Lower lobe of right lung (tissue), 2 donors: ENCODE measurements at regions not wholly inside any gene's neighbourhood (a gene's known extent, or its start where the extent isn't known, plus 50 kb on each side); places are given as distances from the start of the nearest gene placed in this dataset.

Experiments used
- ATAC-seq, 2 donors: fragments of 200-7000 bp; cut with Tn5 transposase; one replicate each; pipeline ENCODE4 v1.9.1; 2020 to 2022; ENCODE audit warnings: mild to moderate bottlenecking in 2 of 2, moderate library complexity in 2 of 2
- DNase-seq: peaks from one replicate; pipeline ENCODE4 v3.0.0-alpha.2; 2020
- H3K27ac ChIP-seq: fragments of 200-600 bp; one replicate; pipeline ENCODE4 v1.8.0; 2022
- H3K27me3 ChIP-seq: fragments of 200-600 bp; one replicate; pipeline ENCODE4 v1.8.0; 2022; ENCODE audit warnings: low read depth
- H3K36me3 ChIP-seq: fragments of 200-600 bp; one replicate; pipeline ENCODE4 v1.8.0; 2022; ENCODE audit warnings: mild to moderate bottlenecking
- H3K4me1 ChIP-seq: fragments of 200-600 bp; one replicate; pipeline ENCODE4 v1.8.0; 2022
- H3K4me3 ChIP-seq: fragments of 200-600 bp; one replicate; pipeline ENCODE4 v1.8.0; 2022; ENCODE audit warnings: mild to moderate bottlenecking
- H3K9me3 ChIP-seq: fragments of 200-600 bp; one replicate; pipeline ENCODE4 v1.8.0; 2022
- intact Hi-C: fragments of 100-400 bp; cut with DNase I; formaldehyde crosslinking; loops from one replicate; pipeline ENCODE4 v1.11.0; 2022
- TF ChIP-seq, protein P1 (sequence below): fragments of 200-600 bp; IDR thresholded peaks from one replicate; pipeline ENCODE4 v1.8.0; 2022; ENCODE audit warnings: antibody characterized with exemption, mild to moderate bottlenecking
- donor health status: DM: no; HTN: yes; CAD: no; lungs with severe emphysema.

DNA sequence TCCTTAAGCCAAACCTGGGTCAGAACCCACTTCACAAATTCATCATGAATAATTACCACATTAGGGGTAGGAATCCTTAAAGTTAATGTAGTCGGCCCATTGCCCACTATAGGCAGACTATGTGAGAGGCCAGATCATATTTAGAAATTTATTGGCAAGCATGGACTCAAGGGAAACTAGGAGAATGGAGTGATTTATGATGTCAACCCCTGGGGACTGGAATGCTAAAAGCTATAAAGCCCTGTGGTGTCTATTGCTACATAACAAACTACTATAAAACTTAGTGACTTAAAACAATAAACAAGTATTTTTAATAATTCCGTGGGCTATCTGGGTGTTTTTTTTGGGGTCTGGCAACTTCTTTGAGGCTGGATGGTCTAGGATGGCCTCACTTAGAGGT, 93.9 kb downstream of the PPP1R2C start:
- H3K4me1 ChIP-seq = no peaks in the 10 kb centered on the region
- no peaks in the 10 kb centered on the region for H3K27me3 ChIP-seq
- ATAC-seq (no peak), DNase-seq (no peak)
- H3K27ac ChIP-seq = no peak overlapping the region
- intact Hi-C loops = no loop called here
- H3K36me3 ChIP-seq = no peaks in the 10 kb centered on the region
- TF ChIP-seq, protein P1, sequence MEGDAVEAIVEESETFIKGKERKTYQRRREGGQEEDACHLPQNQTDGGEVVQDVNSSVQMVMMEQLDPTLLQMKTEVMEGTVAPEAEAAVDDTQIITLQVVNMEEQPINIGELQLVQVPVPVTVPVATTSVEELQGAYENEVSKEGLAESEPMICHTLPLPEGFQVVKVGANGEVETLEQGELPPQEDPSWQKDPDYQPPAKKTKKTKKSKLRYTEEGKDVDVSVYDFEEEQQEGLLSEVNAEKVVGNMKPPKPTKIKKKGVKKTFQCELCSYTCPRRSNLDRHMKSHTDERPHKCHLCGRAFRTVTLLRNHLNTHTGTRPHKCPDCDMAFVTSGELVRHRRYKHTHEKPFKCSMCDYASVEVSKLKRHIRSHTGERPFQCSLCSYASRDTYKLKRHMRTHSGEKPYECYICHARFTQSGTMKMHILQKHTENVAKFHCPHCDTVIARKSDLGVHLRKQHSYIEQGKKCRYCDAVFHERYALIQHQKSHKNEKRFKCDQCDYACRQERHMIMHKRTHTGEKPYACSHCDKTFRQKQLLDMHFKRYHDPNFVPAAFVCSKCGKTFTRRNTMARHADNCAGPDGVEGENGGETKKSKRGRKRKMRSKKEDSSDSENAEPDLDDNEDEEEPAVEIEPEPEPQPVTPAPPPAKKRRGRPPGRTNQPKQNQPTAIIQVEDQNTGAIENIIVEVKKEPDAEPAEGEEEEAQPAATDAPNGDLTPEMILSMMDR = no peak
- no peak overlapping the region for H3K4me3 ChIP-seq
- no peaks in the 10 kb centered on the region for H3K9me3 ChIP-seq

DNA sequence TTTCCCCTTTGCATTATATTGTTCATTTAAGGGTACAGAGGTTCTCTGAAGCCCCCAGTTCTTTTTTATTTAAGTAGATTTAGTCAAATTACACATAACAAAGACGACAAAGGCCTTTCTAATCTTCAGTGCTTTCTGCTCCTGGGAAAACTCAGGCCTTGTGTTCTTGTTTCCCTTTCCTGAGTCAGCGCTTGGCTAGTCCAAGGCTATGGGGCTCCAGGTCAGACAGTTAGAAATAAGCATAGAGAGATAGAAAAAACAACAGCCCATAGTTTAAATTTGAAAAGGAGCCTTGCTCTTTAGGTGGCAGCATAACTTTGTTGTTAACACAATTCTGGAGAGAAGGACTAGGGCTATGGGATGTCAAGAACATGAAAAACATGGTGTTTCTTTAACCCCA, 97.3 kb downstream of the PPP1R2C start:
- ATAC-seq (no peak), DNase-seq (no peak)
- Histone ChIP-seq H3K4me3 (no peak overlapping the region), H3K9me3 (no peaks in the 10 kb centered on the region), H3K4me1 (no peaks in the 10 kb centered on the region), H3K27ac (no peak overlapping the region), H3K27me3 (no peaks in the 10 kb centered on the region), H3K36me3 (no peaks in the 10 kb centered on the region)
- TF ChIP-seq, protein P1 = no peak
- intact Hi-C loops = no loop called here

DNA sequence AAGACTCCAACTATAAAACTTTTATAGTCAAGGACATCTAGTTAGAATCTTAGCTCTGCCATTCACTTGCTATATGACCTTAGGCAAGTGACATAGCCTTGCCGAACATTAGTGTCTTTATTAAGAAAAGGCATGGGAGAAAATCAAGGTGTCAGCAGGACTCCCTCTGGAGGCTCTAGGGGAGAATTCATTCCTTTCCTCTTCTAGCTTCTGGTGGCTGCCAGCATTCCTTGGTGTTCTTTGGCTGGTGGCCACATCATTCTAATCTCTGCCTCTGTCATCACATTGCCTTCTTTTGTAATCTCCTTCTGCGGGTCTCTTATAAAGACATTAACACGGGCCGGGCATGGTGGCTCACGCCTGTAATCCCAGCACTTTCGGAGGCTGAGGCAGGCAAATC, 99.8 kb downstream of the PPP1R2C start:
- Histone ChIP-seq H3K4me3 (no peak overlapping the region), H3K9me3 (no peaks in the 10 kb centered on the region), H3K27ac (no peak overlapping the region), H3K36me3 (no peaks in the 10 kb centered on the region), H3K4me1 (no peaks in the 10 kb centered on the region), H3K27me3 (no peaks in the 10 kb centered on the region)
- intact Hi-C loops = no loop called here
- DNase-seq (no peak), ATAC-seq (no peak)
- TF ChIP-seq, protein P1 = no peak

DNA sequence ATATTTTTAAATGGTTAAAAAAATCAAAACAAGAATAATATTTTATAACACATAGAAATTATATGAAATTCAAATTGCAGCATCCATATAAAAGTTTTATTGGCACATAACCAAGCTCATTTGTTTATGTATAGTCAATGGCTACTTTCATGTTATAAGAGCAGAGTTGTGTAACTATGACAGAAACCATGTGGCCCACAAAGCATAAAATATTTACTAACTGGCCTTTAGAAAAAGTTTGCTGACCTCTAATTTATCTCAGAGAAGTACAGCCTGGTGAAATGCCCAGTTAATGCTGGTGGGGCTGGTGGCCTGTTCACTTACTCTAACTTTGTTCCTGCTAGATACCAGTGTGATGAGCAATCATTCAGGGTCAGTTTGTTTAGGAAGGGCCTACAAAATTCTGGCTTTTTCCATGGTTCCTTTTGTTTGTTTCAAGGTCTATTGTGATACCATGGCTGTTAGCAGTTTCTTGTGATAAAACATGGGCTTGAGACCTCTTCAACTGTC, 104.6 kb downstream of the PPP1R2C start:
- no peak overlapping the region for H3K4me3 ChIP-seq
- DNase-seq = no peak
- intact Hi-C loops = no loop called here

DNA sequence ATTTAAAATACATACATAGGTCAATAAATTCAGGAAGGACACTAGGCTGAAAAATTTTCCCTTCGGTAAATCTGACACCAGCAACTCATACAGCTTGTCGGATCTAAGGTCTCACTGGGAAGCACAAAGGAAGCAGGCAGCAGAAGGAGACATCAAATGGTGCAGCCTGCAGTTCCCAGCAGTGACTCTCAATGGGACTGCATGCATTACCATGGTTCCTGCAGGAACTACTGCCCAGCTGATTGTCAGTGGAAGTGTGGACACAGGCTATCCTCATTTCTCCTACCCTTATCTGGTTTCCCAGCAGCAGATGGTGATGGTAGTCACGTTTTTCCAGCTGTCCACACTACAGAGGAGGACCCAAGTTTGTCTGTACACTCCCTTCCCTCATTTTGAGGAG, 113.3 kb downstream of the PPP1R2C start:
- Histone ChIP-seq H3K9me3 (no peaks in the 10 kb centered on the region), H3K4me3 (no peak overlapping the region), H3K36me3 (no peaks in the 10 kb centered on the region), H3K4me1 (no peaks in the 10 kb centered on the region), H3K27me3 (no peaks in the 10 kb centered on the region), H3K27ac (no peak overlapping the region)
- TF ChIP-seq, protein P1 = no peak
- ATAC-seq (no peak), DNase-seq (no peak)
- intact Hi-C loops = no loop called here

More for the DNA sequence above, 104.6 kb downstream of the PPP1R2C start:
- H3K27ac ChIP-seq = no peak overlapping the region
- H3K36me3 ChIP-seq = no peaks in the 10 kb centered on the region
- H3K27me3 ChIP-seq = no peaks in the 10 kb centered on the region
- no peaks in the 10 kb centered on the region for H3K4me1 ChIP-seq
- TF ChIP-seq, protein P1 = no peak
- no peak for ATAC-seq
- H3K9me3 ChIP-seq = no peaks in the 10 kb centered on the region

DNA sequence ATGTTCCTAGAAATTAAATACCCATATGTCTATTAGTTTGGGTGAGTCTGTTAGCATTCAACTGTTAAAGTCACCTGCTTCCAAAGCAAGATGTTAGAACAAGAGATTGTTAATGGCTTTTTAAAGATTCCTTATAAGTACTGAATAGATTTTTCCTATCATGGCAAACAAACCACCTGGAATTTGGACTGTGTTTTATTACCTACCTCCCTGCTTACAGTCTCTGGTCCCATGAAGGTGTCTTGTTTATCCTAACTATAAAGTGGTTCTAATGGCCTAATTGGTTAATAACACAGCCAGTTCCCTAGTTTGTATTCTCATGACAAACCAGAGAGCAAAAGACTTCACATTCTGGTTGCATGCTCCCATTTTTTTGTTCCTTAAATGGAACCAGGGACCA, 149.5 kb downstream of the PPP1R2C start:
- H3K27ac ChIP-seq = no peak overlapping the region
- no peak for DNase-seq
- ATAC-seq = no peak

More for the DNA sequence above, 149.5 kb downstream of the PPP1R2C start:
- Histone ChIP-seq H3K4me1 (no peaks in the 10 kb centered on the region), H3K9me3 (no peaks in the 10 kb centered on the region), H3K36me3 (no peaks in the 10 kb centered on the region), H3K27me3 (no peaks in the 10 kb centered on the region), H3K4me3 (no peak overlapping the region)
- intact Hi-C loops = no loop called here
- TF ChIP-seq, protein P1 = no peak
